ENCODE measurements at regions not wholly inside any gene's neighbourhood (a gene's known extent, or its start where the extent isn't known, plus 50 kb on each side); places are given as distances from the start of the nearest gene placed in this dataset.

GRCh38 chr13:109667807-109668291, 118.5 kb downstream of the IRS2 start:
- TF ChIP-seq, protein P1, sequence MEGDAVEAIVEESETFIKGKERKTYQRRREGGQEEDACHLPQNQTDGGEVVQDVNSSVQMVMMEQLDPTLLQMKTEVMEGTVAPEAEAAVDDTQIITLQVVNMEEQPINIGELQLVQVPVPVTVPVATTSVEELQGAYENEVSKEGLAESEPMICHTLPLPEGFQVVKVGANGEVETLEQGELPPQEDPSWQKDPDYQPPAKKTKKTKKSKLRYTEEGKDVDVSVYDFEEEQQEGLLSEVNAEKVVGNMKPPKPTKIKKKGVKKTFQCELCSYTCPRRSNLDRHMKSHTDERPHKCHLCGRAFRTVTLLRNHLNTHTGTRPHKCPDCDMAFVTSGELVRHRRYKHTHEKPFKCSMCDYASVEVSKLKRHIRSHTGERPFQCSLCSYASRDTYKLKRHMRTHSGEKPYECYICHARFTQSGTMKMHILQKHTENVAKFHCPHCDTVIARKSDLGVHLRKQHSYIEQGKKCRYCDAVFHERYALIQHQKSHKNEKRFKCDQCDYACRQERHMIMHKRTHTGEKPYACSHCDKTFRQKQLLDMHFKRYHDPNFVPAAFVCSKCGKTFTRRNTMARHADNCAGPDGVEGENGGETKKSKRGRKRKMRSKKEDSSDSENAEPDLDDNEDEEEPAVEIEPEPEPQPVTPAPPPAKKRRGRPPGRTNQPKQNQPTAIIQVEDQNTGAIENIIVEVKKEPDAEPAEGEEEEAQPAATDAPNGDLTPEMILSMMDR (conservative IDR thresholded peaks at IDR 0.05; ENCODE audit: low read depth): no peak
- CTCF ChIA-PET: interaction anchor here (0.5 to 0.6 kb wide), 5 partner anchors 39 to 1100 kb away, joined by 3 to 8 read pairs (median 5); no protein-coding TSS in a partner anchor
- no peak overlapping the region for H3K27ac ChIP-seq
- POLR2A ChIA-PET (ENCODE audit: low non-redundant PET): no interaction called here
- no peak for DNase-seq (ENCODE audit: low spot score)

DNA sequence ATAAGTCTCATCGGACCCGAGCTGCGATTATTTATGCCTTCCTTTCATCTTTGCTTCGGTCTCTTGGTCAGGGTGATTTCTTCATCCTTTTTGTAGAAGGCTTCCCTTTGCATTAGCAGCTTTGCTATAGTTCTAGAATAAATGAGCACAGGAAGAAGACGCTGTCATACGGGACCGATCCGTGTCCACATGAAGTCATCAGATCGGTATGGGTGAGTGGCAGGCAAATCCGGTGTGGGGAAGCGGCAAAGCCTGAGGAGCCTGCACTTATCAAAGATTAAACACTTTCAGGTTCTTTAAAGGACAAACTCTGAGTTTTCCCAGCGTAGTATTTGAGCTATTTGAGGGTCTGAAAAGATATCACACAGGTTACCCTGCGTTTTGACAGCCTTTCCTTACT, 119.3 kb downstream of the IRS2 start:
- peak; percentile 41 for DNase-seq (ENCODE audit: low spot score)
- no peak overlapping the region for H3K27ac ChIP-seq
- ChIA-PET POLR2A (ENCODE audit: low non-redundant PET) (no interaction called here), CTCF (no interaction called here)
- TF ChIP-seq, protein P1 (conservative IDR thresholded peaks at IDR 0.05; ENCODE audit: low read depth): no peak

DNA sequence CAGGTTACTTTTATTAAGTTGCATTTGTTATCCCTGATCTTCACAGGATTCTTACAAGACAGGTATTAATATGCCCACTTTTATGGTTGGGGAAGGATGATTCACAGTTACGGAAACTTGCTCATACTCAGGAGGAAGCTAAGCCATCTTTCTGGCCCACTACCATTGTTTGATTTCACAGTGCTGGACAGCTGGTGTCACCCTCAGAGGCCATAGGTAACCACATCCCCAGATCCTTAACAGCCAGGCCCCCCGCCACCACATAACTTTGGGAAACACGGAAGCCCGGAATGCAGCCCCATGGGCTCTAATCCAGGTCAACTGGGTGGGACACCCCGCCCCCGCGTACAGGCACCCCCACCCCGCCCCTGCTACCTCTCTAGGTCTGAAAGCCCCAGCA, 119.7 kb downstream of the IRS2 start:
- POLR2A ChIA-PET (ENCODE audit: low non-redundant PET): no interaction called here
- no peak for DNase-seq (ENCODE audit: low spot score)
- TF ChIP-seq, protein P1 (conservative IDR thresholded peaks at IDR 0.05; ENCODE audit: low read depth): no peak
- no peak overlapping the region for H3K27ac ChIP-seq
- CTCF ChIA-PET: no interaction called here

DNA sequence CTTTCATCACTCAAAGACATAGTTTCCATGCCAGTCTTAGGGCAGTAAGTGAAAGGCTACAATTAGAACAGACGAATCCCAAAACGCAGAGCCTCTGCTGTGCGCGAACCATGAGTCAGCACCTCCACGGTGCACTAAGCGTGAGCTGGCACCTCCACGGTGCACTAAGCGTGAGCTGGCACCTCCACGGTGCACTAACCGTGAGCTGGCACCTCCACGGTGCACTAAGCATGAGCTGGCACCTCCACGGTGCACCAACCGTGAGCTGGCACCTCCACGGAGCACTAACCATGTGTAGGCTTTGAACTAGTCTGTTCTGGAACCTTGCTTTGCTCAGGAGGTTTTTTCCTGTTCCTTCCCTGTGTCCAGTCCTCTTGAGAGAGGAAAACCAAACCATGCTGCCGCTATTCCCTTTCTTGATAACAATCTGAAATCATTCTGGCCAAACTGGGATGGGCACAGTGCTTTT, 120.6 kb downstream of the IRS2 start:
- ChIA-PET CTCF (no interaction called here), POLR2A (ENCODE audit: low non-redundant PET) (no interaction called here)
- no peak for DNase-seq (ENCODE audit: low spot score)
- TF ChIP-seq, protein P1 (conservative IDR thresholded peaks at IDR 0.05; ENCODE audit: low read depth): no peak
- no peak overlapping the region for H3K27ac ChIP-seq

DNA sequence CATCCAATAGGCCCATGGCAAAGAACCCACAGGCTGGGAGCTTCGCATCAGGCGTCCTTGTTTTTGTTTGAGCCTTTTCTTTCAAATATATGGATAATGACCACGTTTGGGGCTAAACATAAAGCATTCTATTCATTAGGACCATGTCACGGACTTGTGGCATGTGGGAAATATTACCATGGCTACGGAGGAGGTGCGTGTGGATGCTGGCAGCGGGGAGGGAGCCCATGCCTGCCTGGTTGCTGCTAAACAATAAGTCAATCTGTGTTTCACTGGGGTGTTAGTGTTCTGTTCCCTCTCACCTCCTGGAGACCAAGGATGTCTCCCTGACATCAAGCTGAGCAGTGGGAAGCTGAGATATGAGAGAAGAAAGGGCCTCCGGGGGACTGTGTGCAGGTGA, 121.1 kb downstream of the IRS2 start:
- no peak for DNase-seq (ENCODE audit: low spot score)
- POLR2A ChIA-PET (ENCODE audit: low non-redundant PET): no interaction called here
- H3K27ac ChIP-seq: no peak overlapping the region
- TF ChIP-seq, protein P1 (conservative IDR thresholded peaks at IDR 0.05; ENCODE audit: low read depth): no peak
- CTCF ChIA-PET: no interaction called here

- ChIA-PET POLR2A (ENCODE audit: low non-redundant PET) (no interaction called here), CTCF (no interaction called here)
- H3K27ac ChIP-seq: no peak overlapping the region
- TF ChIP-seq, protein P1 (conservative IDR thresholded peaks at IDR 0.05; ENCODE audit: low read depth): no peak
- DNase-seq (ENCODE audit: low spot score): no peak
These were observed 129.0 kb downstream of the IRS2 start for GRCh38 chr13:109657395-109657794.

DNA sequence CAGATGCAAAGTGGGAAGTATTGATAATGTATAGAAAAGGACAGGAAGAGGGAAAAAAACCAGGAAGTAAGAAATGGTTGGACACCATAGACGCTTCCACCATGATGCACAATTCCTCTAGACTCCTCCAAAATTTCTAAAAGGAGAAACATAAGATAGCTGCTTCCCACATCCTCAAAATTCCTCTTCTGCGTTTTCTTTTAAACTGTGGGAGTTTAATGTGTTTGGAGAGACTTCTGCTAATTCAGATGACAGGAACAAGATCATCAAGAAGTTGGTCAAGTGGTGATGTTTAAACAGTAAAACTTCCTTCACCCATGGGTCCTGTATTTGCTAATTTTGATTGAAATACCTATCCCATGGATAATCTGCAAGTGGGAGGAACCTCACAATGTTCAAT, 130.2 kb downstream of the IRS2 start:
- H3K27ac ChIP-seq: no peak overlapping the region
- POLR2A ChIA-PET (ENCODE audit: low non-redundant PET): no interaction called here
- DNase-seq (ENCODE audit: low spot score): no peak
- TF ChIP-seq, protein P1 (conservative IDR thresholded peaks at IDR 0.05; ENCODE audit: low read depth): no peak
- CTCF ChIA-PET: no interaction called here
